VCaP (cell line): ENCODE measurements at regions not wholly inside any gene's neighbourhood (a gene's known extent, or its start where the extent isn't known, plus 50 kb on each side); places are given as distances from the start of the nearest gene placed in this dataset.

Source experiments
- H3K27ac ChIP-seq: fragments of 450-650 bp; 2 replicates; pipeline ENCODE4 v1.5.1; 2017
- CTCF ChIP-seq: fragments of 450-650 bp; conservative IDR thresholded peaks from 2 replicates; pipeline ENCODE4 v1.5.1; 2017; ENCODE audit warnings: mild to moderate bottlenecking, moderate library complexity

DNA sequence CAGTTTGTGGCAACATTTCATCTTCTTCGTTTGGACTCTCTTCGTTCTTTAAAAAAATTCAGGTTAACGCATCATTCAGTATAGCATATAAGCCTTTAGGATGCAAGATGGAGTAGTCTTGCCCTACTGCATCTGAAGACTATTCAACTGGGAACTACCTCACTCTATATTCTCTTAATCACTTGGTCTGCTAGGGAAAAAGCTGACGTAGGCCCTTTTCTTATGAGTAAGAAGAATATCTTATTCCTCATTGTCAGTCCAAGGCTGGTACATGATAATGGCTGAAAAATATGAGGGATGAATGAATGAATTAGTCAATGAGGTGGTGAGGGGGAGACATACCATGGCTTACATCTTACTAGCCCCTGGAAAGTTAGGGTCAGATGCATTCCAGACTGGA is 294.2 kb downstream of the GPATCH2 start:
- no peak overlapping the region for H3K27ac ChIP-seq
- no peak for TF ChIP-seq CTCF

DNA sequence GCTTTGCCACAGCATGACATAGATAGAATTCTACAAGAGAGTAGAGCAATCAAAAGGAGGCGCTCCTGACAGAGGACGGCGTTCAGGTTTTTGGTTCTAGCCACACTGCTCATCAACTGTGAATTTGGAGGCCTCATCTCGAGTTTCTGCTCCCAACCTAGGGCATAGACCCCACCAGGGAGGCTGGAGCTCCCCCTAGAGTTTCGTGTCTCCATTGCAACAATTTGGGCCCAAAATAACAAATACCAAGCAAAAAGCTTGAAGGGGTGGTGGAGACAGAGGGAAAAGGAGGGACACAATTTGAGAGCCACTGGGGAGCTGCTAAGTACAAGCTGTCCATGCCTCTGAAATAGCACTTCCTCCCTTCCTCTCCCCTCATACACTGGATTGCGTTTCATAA is 297.0 kb downstream of the GPATCH2 start:
- TF ChIP-seq CTCF: peak; percentile 66

GRCh38 chr1:217332431-217333065 is 298.3 kb downstream of the GPATCH2 start:
- no peak overlapping the region for H3K27ac ChIP-seq
- no peak for TF ChIP-seq CTCF

More for the DNA sequence above, 297.0 kb downstream of the GPATCH2 start:
- H3K27ac ChIP-seq: no peak overlapping the region

DNA sequence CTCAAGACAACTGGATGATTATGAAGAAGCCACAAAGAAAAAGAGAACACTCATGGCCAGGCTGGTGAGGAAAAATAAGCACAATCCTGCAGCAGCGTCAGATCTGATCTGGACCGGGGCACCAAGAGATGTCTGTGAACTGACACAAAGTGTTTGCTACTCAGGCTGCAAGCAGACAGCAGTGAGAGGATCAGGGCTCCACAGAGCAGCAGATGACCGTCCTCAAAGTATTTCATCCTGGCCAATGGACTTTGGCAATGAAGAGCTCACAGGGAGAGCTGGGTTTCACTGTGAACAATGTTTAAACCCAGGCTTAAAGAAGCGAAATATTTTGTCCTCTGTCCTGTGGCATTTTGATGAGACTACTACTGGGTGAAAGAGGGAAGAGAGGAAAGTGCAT is 299.2 kb downstream of the GPATCH2 start:
- no peak for TF ChIP-seq CTCF
- H3K27ac ChIP-seq: no peak overlapping the region

DNA sequence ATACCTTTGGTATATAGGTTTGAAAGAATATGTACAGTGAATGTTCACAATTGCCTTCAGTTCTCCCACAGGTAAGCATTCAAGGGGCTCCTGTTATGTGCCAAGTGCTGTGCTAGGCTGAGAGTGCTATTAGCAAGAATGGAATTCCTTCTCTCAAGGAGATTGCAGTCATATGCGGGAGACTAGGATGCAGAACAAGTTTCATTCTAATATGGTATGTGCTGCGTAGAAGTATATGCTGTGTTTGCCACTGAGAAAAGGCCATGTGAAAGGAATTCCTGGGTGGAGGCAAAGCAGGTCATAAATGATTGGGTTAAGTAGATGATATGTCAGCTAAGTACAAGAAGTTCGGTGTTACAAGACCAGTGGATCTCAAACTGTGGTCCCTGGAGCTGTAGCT is 303.0 kb downstream of the GPATCH2 start:
- no peak overlapping the region for H3K27ac ChIP-seq
- TF ChIP-seq CTCF: no peak

- no peak for TF ChIP-seq CTCF
- no peak overlapping the region for H3K27ac ChIP-seq
These were observed 308.1 kb downstream of the GPATCH2 start for GRCh38 chr1:217322834-217323233.

GRCh38 chr1:217315346-217315745 is 315.5 kb downstream of the GPATCH2 start:
- no peak overlapping the region for H3K27ac ChIP-seq
- no peak for TF ChIP-seq CTCF
